Gastroesophageal sphincter (tissue), 3 donors: ENCODE measurements at regions not wholly inside any gene's neighbourhood (a gene's known extent, or its start where the extent isn't known, plus 50 kb on each side); places are given as distances from the start of the nearest gene placed in this dataset.

Experiments
- CTCF ChIP-seq, 4 experiments: fragments of 200-600 bp in 2 of 4; fragments of 450-650 bp in 2 of 4; sonication (generic) in 1 of 4; IDR thresholded peaks; one replicate each; pipeline ENCODE4 v1.5.1; 2017 to 2019; ENCODE audit warnings: antibody characterized with exemption in 4 of 4, mild to moderate bottlenecking in 2 of 4, moderate library complexity in 2 of 4
- POLR2AphosphoS5 ChIP-seq: sonication (generic); formaldehyde crosslinking; IDR thresholded peaks from one replicate; pipeline ENCODE4 v1.6.1; 2017; ENCODE audit warnings: antibody characterized with exemption

DNA sequence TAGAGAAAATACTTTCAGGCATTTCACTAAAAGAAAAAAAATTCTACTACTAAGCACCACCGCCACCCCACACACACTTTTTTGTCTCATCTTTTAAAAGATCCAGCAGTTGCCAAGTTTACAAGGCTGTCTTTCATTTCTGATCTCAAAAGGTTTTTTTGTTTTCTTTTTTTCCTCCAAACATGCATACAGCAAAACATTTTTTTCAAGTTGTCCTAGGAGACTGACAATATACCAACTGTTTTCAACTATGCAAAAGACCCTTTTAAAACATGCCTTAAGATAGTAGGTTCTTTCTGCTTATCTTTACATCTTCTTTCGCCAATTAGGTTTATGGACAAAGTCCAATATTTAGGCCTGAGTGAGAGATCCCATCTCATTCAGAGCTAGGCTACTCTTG is 65.2 kb downstream of the HMHB1 start:
- TF ChIP-seq CTCF (IDR thresholded peaks at IDR 0.05) (no peak), POLR2AphosphoS5 (no peak)
